BLaER1 treated with 17β-estradiol and CSF1 and Interleukin-3, amounts not matched to agents 10 nM and 100 nM (cell line): ENCODE measurements at regions not wholly inside any gene's neighbourhood (a gene's known extent, or its start where the extent isn't known, plus 50 kb on each side); places are given as distances from the start of the nearest gene placed in this dataset.

Experiments
- H3K27ac ChIP-seq, 11 experiments: shearing (Covaris generic); formaldehyde crosslinking; 2 replicates each; pipeline ENCODE4 v1.8.1; 2022
- H3K27me3 ChIP-seq, 11 experiments: shearing (Covaris generic); formaldehyde crosslinking; 2 replicates each; pipeline ENCODE4 v1.8.1; 2022
- H3K36me3 ChIP-seq, 11 experiments: shearing (Covaris generic); formaldehyde crosslinking; 2 replicates each; pipeline ENCODE4 v1.8.1; 2022
- H3K4me1 ChIP-seq, 10 experiments: shearing (Covaris generic); formaldehyde crosslinking; 2 replicates each; pipeline ENCODE4 v1.8.1; 2022
- H3K4me2 ChIP-seq, 11 experiments: shearing (Covaris generic); formaldehyde crosslinking; 2 replicates each; pipeline ENCODE4 v1.8.1; 2022
- H3K4me3 ChIP-seq, 10 experiments: shearing (Covaris generic); formaldehyde crosslinking; 2 replicates each; pipeline ENCODE4 v1.8.1; 2022
- H3K9ac ChIP-seq, 11 experiments: shearing (Covaris generic); formaldehyde crosslinking; 2 replicates each; pipeline ENCODE4 v1.8.1; 2022
- H3K9me3 ChIP-seq, 11 experiments: shearing (Covaris generic); formaldehyde crosslinking; replicated peaks in 1 of 11; 2 replicates each; pipeline ENCODE4 v1.8.1; 2022
- H4K20me1 ChIP-seq, 11 experiments: shearing (Covaris generic); formaldehyde crosslinking; 2 replicates each; pipeline ENCODE4 v1.8.1; 2022
- Cebpa-rat ChIP-seq, 11 experiments: shearing (Covaris generic); IDR thresholded peaks; 2 replicates each; pipeline ENCODE4 v1.8.1; 2022

GRCh38 chr13:83532809-83533208 lies 349.5 kb downstream of the SLITRK1 start:
- peaks cover 0 to 13% (median under 1%) of the 10 kb centered on the region in 11 experiments; a peak in 13 of 22 replicates for H3K9me3 ChIP-seq
- H3K27me3 ChIP-seq, result no peaks in the 10 kb centered on the region
- no peak overlapping the region for H3K9ac ChIP-seq
- no peaks in the 10 kb centered on the region for H3K4me1 ChIP-seq
- H3K4me2 ChIP-seq, result no peak overlapping the region
- no peak for TF ChIP-seq Cebpa-rat (IDR thresholded peaks at IDR 0.05)
- H3K27ac ChIP-seq, result no peak overlapping the region
- H4K20me1 ChIP-seq, result no peaks in the 10 kb centered on the region
- H3K4me3 ChIP-seq, result no peak overlapping the region
- no peaks in the 10 kb centered on the region for H3K36me3 ChIP-seq

- Histone ChIP-seq H3K9me3 (peaks cover 0 to 5% (median 0%) of the 10 kb centered on the region in 11 experiments; a peak in 3 of 22 replicates), H3K4me3 (no peak overlapping the region), H4K20me1 (no peaks in the 10 kb centered on the region), H3K27me3 (no peaks in the 10 kb centered on the region), H3K9ac (no peak overlapping the region), H3K27ac (no peak overlapping the region), H3K4me2 (no peak overlapping the region), H3K36me3 (no peaks in the 10 kb centered on the region), H3K4me1 (no peaks in the 10 kb centered on the region)
- TF ChIP-seq Cebpa-rat (IDR thresholded peaks at IDR 0.05), result no peak
Observed at GRCh38 chr13:83531022-83531421, 351.3 kb downstream of the SLITRK1 start.

GRCh38 chr13:83516781-83517180 lies 365.5 kb downstream of the SLITRK1 start:
- Histone ChIP-seq H4K20me1 (no peaks in the 10 kb centered on the region), H3K36me3 (no peaks in the 10 kb centered on the region), H3K4me3 (no peak overlapping the region), H3K27ac (no peak overlapping the region), H3K4me2 (no peak overlapping the region), H3K4me1 (no peaks in the 10 kb centered on the region), H3K9ac (no peak overlapping the region), H3K9me3 (peaks cover 0 to 11% (median 9%) of the 10 kb centered on the region in 11 experiments; a peak in 18 of 22 replicates), H3K27me3 (peaks cover 0 to 5% (median 0%) of the 10 kb centered on the region in 11 experiments; a peak in 2 of 22 replicates)
- TF ChIP-seq Cebpa-rat (IDR thresholded peaks at IDR 0.05), result no peak

GRCh38 chr13:83515268-83516015 lies 366.8 kb downstream of the SLITRK1 start:
- TF ChIP-seq Cebpa-rat (IDR thresholded peaks at IDR 0.05), result no peak
- no peak overlapping the region for H3K9ac ChIP-seq
- H3K27ac ChIP-seq, result no peak overlapping the region
- no peak overlapping the region for H3K4me3 ChIP-seq
- peaks cover 0 to 14% (median 0%) of the 10 kb centered on the region in 11 experiments; a peak in 2 of 22 replicates for H3K27me3 ChIP-seq
- H3K4me1 ChIP-seq, result no peaks in the 10 kb centered on the region
- no peaks in the 10 kb centered on the region for H3K36me3 ChIP-seq
- peaks cover 0 to 11% (median 9%) of the 10 kb centered on the region in 11 experiments; a peak in 18 of 22 replicates for H3K9me3 ChIP-seq
- H3K4me2 ChIP-seq, result no peak overlapping the region
- no peaks in the 10 kb centered on the region for H4K20me1 ChIP-seq

- Histone ChIP-seq H3K4me3 (no peak overlapping the region), H3K9me3 (no peaks in the 10 kb centered on the region), H3K27ac (no peak overlapping the region), H3K4me2 (no peak overlapping the region), H3K9ac (no peak overlapping the region), H3K36me3 (no peaks in the 10 kb centered on the region), H3K4me1 (no peaks in the 10 kb centered on the region), H3K27me3 (peaks cover 0 to 44% (median 0%) of the 10 kb centered on the region in 11 experiments; a peak in 4 of 22 replicates), H4K20me1 (no peaks in the 10 kb centered on the region)
- TF ChIP-seq Cebpa-rat (IDR thresholded peaks at IDR 0.05), result no peak
Observed at GRCh38 chr13:83508771-83509301, 373.4 kb downstream of the SLITRK1 start.

- Histone ChIP-seq H3K4me1 (no peaks in the 10 kb centered on the region), H3K4me3 (no peak overlapping the region), H3K9ac (no peak overlapping the region), H3K27me3 (peaks cover 0 to 73% (median 0%) of the 10 kb centered on the region in 11 experiments; a peak in 5 of 22 replicates), H3K27ac (no peak overlapping the region), H3K9me3 (peaks cover 0 to 6% (median 0%) of the 10 kb centered on the region in 11 experiments; a peak in 3 of 22 replicates), H3K4me2 (no peak overlapping the region), H4K20me1 (no peaks in the 10 kb centered on the region), H3K36me3 (no peaks in the 10 kb centered on the region)
- no peak for TF ChIP-seq Cebpa-rat (IDR thresholded peaks at IDR 0.05)
Observed at GRCh38 chr13:83503424-83503823, 378.9 kb downstream of the SLITRK1 start.

GRCh38 chr13:83499286-83499685 lies 383.0 kb downstream of the SLITRK1 start:
- Histone ChIP-seq H3K9ac (no peak overlapping the region), H3K27ac (no peak overlapping the region), H3K4me2 (no peak overlapping the region), H3K27me3 (peaks cover 0 to 74% (median 0%) of the 10 kb centered on the region in 11 experiments; a peak in 6 of 22 replicates), H3K4me3 (no peak overlapping the region), H3K36me3 (no peaks in the 10 kb centered on the region), H4K20me1 (no peaks in the 10 kb centered on the region), H3K9me3 (peaks cover 0 to 6% (median 0%) of the 10 kb centered on the region in 11 experiments; a peak in 3 of 22 replicates), H3K4me1 (peaks cover 0 to 5% (median 0%) of the 10 kb centered on the region in 10 experiments; a peak in 3 of 20 replicates)
- TF ChIP-seq Cebpa-rat (IDR thresholded peaks at IDR 0.05), result no peak

GRCh38 chr13:83498481-83499190 lies 383.6 kb downstream of the SLITRK1 start:
- no peak overlapping the region for H3K9ac ChIP-seq
- no peak overlapping the region for H3K4me2 ChIP-seq
- TF ChIP-seq Cebpa-rat (IDR thresholded peaks at IDR 0.05), result no peak
- no peaks in the 10 kb centered on the region for H4K20me1 ChIP-seq
- H3K4me1 ChIP-seq, result peaks cover 0 to 5% (median 0%) of the 10 kb centered on the region in 10 experiments; a peak in 3 of 20 replicates
- H3K27ac ChIP-seq, result no peak overlapping the region
- H3K27me3 ChIP-seq, result peaks cover 0 to 80% (median 0%) of the 10 kb centered on the region in 11 experiments; a peak in 6 of 22 replicates
- no peak overlapping the region for H3K4me3 ChIP-seq
- H3K9me3 ChIP-seq, result peaks cover 0 to 6% (median 0%) of the 10 kb centered on the region in 11 experiments; a peak in 3 of 22 replicates
- no peaks in the 10 kb centered on the region for H3K36me3 ChIP-seq

- H3K36me3 ChIP-seq, result no peaks in the 10 kb centered on the region
- no peak for TF ChIP-seq Cebpa-rat (IDR thresholded peaks at IDR 0.05)
- H3K4me3 ChIP-seq, result no peak overlapping the region
- H3K4me2 ChIP-seq, result no peak overlapping the region
- peaks cover 0 to 6% (median 0%) of the 10 kb centered on the region in 11 experiments; a peak in 3 of 22 replicates for H3K9me3 ChIP-seq
- peaks cover 0 to 80% (median 0%) of the 10 kb centered on the region in 11 experiments; a peak in 6 of 22 replicates for H3K27me3 ChIP-seq
- no peak overlapping the region for H3K9ac ChIP-seq
- H3K4me1 ChIP-seq, result peaks cover 0 to 5% (median 0%) of the 10 kb centered on the region in 10 experiments; a peak in 3 of 20 replicates
- H3K27ac ChIP-seq, result no peak overlapping the region
- no peaks in the 10 kb centered on the region for H4K20me1 ChIP-seq
Observed at GRCh38 chr13:83498045-83498444, 384.2 kb downstream of the SLITRK1 start.
